ENCODE measurements at regions not wholly inside any gene's neighbourhood (a gene's known extent, or its start where the extent isn't known, plus 50 kb on each side); places are given as distances from the start of the nearest gene placed in this dataset.

- no peak overlapping the region for H3K4me2 ChIP-seq (ENCODE audit: low read depth, low read length)
- intact Hi-C loops (cut with micrococcal nuclease; ENCODE audit: unreplicated experiment) (loop anchor here (10.0 kb wide), 1 partner anchor 62 kb away; no protein-coding TSS in a partner anchor), in situ Hi-C loops (cut with HindIII; ENCODE audit: extremely low pct_ligation_motif_present, low pct_unique_long_range_greater_than_20kb) (no loop called here)
- TF ChIP-seq REST (IDR thresholded peaks at IDR 0.05; ENCODE audit: borderline replicate concordance in 1 of 2, low read depth in 1 of 2, low read length in 2 of 2) (no peak), SNAPC2 (CRISPR knock-in tag; IDR thresholded peaks at IDR 0.05) (no peak), MXD4 (CRISPR knock-in tag; IDR thresholded peaks at IDR 0.05) (no peak), ZNF20 (CRISPR knock-in tag; IDR thresholded peaks at IDR 0.05) (no peak), ZNF292 (CRISPR knock-in tag; IDR thresholded peaks at IDR 0.05; ENCODE audit: borderline replicate concordance, low read depth) (no peak)
- H3K9ac ChIP-seq (ENCODE audit: insufficient read depth, low read depth, low read length): no peak overlapping the region
- CTCF ChIA-PET (ENCODE audit: low intra/inter-chr PET ratio, low total read pairs): no interaction called here
- H3K27ac ChIP-seq (ENCODE audit: extremely low read length, insufficient read depth, low read length): no peak overlapping the region
- H3K79me2 ChIP-seq (ENCODE audit: insufficient read depth, low read length): no peaks in the 10 kb centered on the region
- POLR2A ChIA-PET: no interaction called here
- no peak for ATAC-seq
- WGBS (ENCODE audit: low lambda C conversion rate): 0% methylated on average over 1 of the region's 1 CpG
- no peaks in the 10 kb centered on the region for H4K20me1 ChIP-seq (ENCODE audit: insufficient read depth, low read length)
- no peak for DNase-seq (ENCODE audit: low spot score)
- no peak overlapping the region for H3K4me3 ChIP-seq (replicated peaks in 1 of 3; ENCODE audit: insufficient read depth in 1 of 3, low read depth in 2 of 3, low read length in 3 of 3)
- H3K9me3 ChIP-seq (ENCODE audit: low read length): no peaks in the 10 kb centered on the region; the same call in 1 of the 2 replicates
- no TSS peak for BruUV-seq (replicated peaks)
- H3K4me1 ChIP-seq (ENCODE audit: insufficient read depth, low read length): no peaks in the 10 kb centered on the region
- H2AFZ ChIP-seq (ENCODE audit: low read length): no peak overlapping the region
- no peaks in the 10 kb centered on the region for H3K27me3 ChIP-seq (ENCODE audit: control insufficient read depth in 1 of 2, insufficient read depth in 2 of 2, low read length in 2 of 2)
- no peak for FAIRE-seq
- H3K36me3 ChIP-seq (replicated peaks in 1 of 2; ENCODE audit: control insufficient read depth in 1 of 2, insufficient read depth in 2 of 2, low read length in 2 of 2): no peaks in the 10 kb centered on the region
Measured at GRCh38 chr1:101532377-101532776, 295.6 kb downstream of the S1PR1 start.

GRCh38 chr1:101540161-101540560 is 303.3 kb downstream of the S1PR1 start:
- in situ Hi-C loops (cut with HindIII; ENCODE audit: extremely low pct_ligation_motif_present, low pct_unique_long_range_greater_than_20kb): no loop called here
- intact Hi-C loops (cut with micrococcal nuclease; ENCODE audit: unreplicated experiment): no loop called here
- CTCF ChIA-PET (ENCODE audit: low intra/inter-chr PET ratio, low total read pairs): no interaction called here
- TF ChIP-seq ATF1 (CRISPR knock-in tag; IDR thresholded peaks at IDR 0.05) (no peak), CHD2 (IDR thresholded peaks at IDR 0.05; ENCODE audit: low read depth, low read length) (no peak), RNF219 (CRISPR knock-in tag; IDR thresholded peaks at IDR 0.05) (no peak), ZBTB34 (CRISPR knock-in tag; IDR thresholded peaks at IDR 0.05) (no peak), ZNF740 (CRISPR knock-in tag; IDR thresholded peaks at IDR 0.05) (no peak)

More at GRCh38 chr1:101540161-101540560, 303.3 kb downstream of the S1PR1 start:
- under 1% methylated on average over 3 of the region's 3 CpGs for WGBS (ENCODE audit: low lambda C conversion rate)
- Histone ChIP-seq H3K4me3 (replicated peaks in 1 of 3; ENCODE audit: insufficient read depth in 1 of 3, low read depth in 2 of 3, low read length in 3 of 3) (no peak overlapping the region), H3K79me2 (ENCODE audit: insufficient read depth, low read length) (no peaks in the 10 kb centered on the region), H3K9ac (ENCODE audit: insufficient read depth, low read depth, low read length) (no peak overlapping the region), H3K4me1 (ENCODE audit: insufficient read depth, low read length) (no peaks in the 10 kb centered on the region), H4K20me1 (ENCODE audit: insufficient read depth, low read length) (no peaks in the 10 kb centered on the region), H3K36me3 (replicated peaks in 1 of 2; ENCODE audit: control insufficient read depth in 1 of 2, insufficient read depth in 2 of 2, low read length in 2 of 2) (no peaks in the 10 kb centered on the region), H3K27me3 (ENCODE audit: control insufficient read depth in 1 of 2, insufficient read depth in 2 of 2, low read length in 2 of 2) (no peaks in the 10 kb centered on the region), H2AFZ (ENCODE audit: low read length) (no peak overlapping the region), H3K9me3 (ENCODE audit: low read length) (no peaks in the 10 kb centered on the region), H3K27ac (ENCODE audit: extremely low read length, insufficient read depth, low read length) (no peak overlapping the region), H3K4me2 (ENCODE audit: low read depth, low read length) (no peak overlapping the region)
- ATAC-seq (no peak), FAIRE-seq (no peak), DNase-seq (ENCODE audit: low spot score) (no peak)
- POLR2A ChIA-PET: no interaction called here
- BruUV-seq (replicated peaks): no TSS peak

Data from HepG2 (cell line).